Inflammatory macrophage (primary cell): ENCODE measurements at regions not wholly inside any gene's neighbourhood (a gene's known extent, or its start where the extent isn't known, plus 50 kb on each side); places are given as distances from the start of the nearest gene placed in this dataset.
"Not testable (repeated sequence)": the region's sequence is repeated elsewhere in the genome, so short reads cannot be mapped to it uniquely, and the experiment has no call there.

Experiments used
- DNase-seq, 2 donors: peaks; one replicate each; pipeline ENCODE4 v3.0.0-alpha.2; 2020 to 2022

DNA sequence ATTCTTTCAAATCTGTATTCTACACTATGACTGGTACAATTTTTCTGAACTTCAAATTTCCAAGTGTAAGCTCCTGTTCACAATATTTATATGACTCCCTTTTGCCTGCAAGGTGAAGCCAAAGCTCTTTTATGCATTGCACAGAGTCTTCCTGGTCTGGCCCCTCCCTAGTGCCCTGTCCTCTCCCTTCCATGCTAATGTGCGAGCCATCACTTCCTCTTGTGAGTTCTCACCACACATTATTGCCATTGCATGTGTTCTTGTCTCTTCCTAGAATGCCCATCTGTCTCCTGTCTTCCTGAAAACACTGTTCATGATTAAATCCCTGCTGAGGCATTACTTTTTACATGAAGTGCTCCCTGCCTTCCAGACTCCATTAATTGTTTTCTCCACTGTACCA is 169.9 kb downstream of the MC4R start:
- peak; percentile 13 to 19 for DNase-seq

DNA sequence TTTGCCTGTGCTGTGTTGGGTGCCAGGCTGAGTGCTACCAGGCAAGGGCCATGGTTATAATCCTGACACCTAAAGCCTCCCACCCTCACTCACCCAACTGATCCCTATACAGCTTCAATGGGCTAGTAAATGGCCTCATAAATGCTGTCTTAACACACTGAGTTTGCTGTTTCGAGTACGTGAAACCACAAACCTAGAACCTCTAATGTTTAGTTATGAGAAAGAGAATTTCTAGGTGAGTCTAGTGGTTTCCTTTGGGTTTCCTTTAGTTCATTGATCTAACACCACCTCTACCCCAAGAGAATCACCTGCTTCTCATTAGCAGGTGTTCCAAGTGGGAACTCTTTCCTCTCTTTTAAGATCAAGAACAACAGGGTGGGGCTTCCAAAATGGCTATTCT is 172.0 kb downstream of the MC4R start:
- no peak for DNase-seq

DNA sequence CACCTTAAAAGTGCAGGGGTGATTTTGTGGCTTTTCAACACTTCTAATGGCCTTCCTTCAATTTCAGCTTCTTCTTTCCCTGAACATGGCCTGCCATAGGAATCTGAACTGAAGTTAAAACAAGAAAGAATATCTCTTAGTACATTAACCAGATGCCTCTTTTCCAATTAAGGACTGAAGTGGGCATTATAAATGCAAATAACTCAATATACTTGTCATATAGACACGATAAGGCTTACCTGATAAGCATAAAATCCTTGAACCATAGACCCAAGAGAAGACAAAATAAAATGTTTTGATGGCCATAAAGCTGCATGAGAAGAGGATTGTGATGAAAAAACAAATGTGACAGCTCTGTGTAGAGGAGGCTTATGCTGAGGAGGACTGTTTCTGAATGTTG is 173.1 kb downstream of the MC4R start:
- DNase-seq = no peak

GRCh38 chr18:60197671-60198462 is 174.7 kb downstream of the MC4R start:
- DNase-seq = no peak

GRCh38 chr18:60196836-60197606 is 175.6 kb downstream of the MC4R start:
- DNase-seq = no peak

DNA sequence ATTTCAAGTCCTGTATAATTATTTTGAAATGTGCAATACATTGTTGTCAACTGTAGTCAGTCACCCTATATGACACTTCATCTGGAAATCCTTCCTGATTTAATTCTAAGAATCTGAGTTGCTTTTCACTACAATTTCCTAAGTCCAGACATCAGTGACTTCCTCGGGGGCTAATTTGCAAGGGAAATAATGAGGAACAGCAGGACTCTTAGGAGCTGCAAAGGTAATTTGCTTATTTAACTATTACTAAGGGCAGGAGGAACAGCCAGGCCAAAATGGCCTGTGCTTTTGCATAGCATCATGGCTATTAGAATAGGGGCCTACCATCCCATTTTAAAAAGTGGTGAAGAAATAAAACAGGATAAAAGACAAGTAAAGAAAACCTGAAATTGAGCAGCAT is 178.8 kb downstream of the MC4R start:
- no peak for DNase-seq

DNA sequence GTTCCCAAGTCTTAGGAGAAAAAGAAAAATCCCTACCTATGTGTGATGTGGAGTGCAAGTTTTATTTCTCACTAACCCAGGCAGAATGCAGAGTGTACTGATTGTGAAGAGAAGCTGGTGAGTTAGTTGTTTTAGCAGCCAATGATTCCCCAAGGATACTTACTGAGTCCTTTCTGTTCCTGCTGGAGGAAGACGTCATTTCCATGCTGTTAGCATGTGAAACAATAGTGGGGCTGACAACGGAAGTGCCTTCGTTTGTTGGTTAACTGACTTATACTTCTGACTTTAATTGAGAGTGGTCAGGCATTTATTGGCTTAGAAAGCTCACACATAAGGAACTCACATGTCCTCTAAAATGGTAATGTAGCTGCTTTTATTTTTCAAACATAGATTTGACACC is 180.6 kb downstream of the MC4R start:
- DNase-seq = no peak

GRCh38 chr18:60189856-60190255 is 182.7 kb downstream of the MC4R start:
- no peak for DNase-seq

DNA sequence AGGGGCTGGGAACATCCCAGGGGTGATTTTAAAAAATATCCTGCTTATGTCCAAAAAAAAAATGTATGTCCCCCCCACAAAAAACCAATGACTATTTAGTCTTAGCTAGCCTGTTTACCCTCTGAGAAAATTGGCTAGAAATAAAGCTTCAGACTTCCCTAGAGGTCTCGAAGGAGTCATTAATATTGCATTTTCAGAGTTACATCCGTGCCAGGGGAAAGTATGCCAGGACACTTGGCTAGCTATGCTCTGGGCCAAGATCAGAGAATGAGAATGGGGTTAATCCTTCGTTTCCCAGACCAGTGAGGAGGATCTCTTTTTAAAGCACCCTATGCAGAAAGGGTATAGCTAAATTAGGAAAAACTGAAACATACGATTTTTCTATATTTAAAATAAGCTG is 183.6 kb downstream of the MC4R start:
- no peak for DNase-seq

GRCh38 chr18:60182223-60182622 is 190.4 kb downstream of the MC4R start:
- no peak for DNase-seq

GRCh38 chr18:60180671-60181070 is 191.9 kb downstream of the MC4R start:
- no peak for DNase-seq

- not testable (repeated sequence) for DNase-seq
These were observed 194.4 kb downstream of the MC4R start for GRCh38 chr18:60178224-60178623.

DNA sequence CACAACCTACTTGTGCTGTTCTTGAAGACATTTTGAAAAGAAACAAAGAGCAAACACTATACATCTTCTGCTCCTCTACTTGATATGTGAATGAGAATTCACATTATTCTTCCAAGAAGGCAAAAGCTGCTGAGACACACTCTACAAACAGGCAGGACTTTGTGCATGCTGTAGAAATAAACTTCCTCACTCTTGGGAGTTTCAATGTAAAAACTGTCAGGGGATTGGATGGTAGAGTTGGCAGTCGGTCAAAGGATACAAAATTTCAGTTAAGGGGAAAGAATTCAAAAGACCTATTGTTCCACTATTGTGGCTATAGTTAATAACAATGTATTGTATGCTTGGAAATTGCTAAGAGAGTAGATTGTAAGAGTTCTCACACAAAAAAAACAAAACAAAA is 196.3 kb downstream of the MC4R start:
- DNase-seq = no peak

DNA sequence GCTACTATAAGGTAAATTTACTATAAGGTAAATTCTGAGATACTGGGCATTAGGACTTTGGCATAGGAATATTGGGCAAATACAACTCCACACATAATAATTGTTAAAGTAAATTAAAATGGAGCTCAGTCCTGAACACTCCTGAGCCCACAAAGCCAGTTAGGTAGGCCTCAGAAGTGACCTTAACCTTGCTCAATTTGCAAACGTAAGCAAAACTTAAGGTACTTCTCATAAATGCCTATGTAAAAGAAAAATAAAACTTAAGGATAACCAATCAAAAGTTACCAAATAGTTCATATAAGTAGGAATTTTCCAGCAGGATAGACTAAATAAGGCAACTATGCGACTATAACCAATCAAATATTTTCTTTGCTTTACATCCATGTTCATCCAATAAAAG is 197.7 kb downstream of the MC4R start:
- DNase-seq = no peak

GRCh38 chr18:60172030-60172429 is 200.5 kb downstream of the MC4R start:
- no peak for DNase-seq

DNA sequence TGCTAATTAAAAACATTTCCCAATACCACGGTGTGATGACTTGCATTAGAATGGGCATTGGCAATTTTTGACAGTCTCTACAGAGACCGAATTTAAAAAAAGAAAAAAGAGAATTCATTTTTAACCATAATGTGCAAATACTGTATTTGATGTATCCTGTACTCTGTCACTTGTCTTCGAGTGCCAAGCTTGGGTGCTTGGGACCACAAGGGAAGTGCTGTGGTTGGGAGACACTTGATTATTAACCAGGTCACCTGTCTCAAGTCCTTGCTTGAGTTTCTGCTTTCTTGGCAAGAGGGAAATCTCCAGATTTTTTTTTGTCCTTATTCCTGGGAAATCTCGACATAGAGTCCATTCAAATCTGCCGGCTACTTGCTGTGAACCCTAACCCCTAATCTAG is 209.0 kb downstream of the MC4R start:
- no peak for DNase-seq

DNA sequence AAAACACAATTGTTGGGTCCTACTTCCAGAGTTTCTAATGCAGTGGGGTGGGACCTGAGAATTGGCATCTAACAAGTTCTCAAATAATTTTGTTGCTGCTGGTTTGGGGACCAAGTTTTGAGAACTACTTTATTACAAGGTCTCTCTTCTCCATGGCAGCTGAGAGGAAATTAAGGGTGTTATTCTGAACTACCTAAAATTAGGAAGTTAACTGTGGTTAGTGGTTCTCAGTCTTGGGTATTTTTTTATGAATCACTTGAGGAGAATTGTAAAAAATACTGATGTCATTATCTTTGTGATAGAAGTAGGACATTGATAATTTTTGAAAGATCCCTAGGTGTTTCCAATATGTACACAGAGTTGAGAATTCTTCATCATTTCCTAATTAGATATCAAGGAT is 210.2 kb downstream of the MC4R start:
- no peak for DNase-seq

DNA sequence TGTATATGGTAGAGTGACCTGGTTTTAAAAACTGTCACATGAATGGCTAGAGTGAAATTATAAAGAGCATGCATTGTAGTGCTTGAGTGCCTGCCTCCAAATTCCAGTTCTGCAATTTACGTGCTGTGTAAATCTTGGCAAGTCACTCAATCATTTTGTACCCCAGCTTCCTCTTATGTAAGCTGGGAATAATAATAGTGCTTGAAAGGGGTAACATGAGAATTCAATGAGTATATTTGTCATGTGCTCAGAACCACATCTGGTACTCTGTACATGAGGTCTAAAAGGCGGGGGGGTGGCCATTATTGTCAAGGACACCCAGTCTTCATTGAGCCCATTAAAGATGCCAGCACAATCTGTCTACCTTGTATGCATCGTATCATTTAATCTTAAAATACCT is 214.8 kb downstream of the MC4R start:
- DNase-seq = no peak

DNA sequence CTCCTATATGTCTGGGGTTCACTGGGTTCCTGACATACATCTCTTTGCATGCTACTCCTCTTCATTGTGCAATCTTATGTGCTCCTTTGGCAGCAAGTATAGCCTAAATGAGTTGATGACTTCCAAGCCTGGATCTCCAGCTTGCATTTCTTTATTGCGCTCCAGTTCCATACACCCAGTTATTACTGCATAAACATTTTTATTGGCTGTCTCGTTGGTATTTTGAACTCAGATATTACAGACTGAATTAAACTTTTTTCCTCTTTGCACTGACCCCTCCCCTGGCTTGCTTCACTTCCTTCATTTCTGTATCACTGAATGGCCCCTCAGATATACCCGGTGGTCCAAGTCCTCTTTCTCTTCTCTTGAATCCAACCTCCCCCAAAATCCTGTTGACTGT is 219.2 kb downstream of the MC4R start:
- no peak for DNase-seq

DNA sequence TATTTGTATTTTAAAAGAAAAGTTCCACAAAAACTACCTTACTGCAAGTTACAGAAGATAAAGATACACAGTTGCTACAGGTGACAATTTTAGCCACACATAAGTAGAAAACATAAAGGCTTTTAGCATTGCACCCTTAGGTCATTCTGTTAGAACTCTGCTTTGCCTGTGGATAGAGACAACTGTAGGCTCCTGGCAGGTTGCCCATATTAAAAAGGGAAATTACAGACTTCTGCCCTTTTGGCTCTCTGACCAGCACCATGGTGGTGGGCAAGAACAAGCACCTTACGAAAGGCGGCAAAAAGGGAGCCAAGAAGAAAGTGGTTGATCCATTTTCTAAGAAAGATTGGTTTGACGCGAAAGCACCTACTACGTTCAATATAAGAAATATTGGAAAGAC is 223.3 kb downstream of the MC4R start:
- DNase-seq = no peak

DNA sequence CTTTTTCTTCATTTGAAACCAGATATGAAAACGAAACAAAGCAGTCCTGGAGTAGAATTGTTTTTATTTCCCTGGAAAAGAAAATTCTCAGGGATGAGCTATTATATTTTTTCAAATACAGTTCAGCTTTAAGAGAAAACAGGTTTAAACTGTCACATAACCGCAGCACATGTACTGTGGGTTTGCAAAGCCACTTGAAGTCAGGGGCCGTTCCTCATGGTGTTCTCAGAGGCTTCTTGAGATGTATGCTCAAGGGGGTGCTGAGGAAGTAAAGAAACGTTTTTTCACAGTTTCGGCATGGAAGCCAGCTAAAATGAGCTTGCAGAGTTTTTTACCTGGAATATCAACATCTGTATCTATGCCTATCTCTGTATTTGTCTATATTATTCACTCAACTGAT is 225.3 kb downstream of the MC4R start:
- DNase-seq = no peak

DNA sequence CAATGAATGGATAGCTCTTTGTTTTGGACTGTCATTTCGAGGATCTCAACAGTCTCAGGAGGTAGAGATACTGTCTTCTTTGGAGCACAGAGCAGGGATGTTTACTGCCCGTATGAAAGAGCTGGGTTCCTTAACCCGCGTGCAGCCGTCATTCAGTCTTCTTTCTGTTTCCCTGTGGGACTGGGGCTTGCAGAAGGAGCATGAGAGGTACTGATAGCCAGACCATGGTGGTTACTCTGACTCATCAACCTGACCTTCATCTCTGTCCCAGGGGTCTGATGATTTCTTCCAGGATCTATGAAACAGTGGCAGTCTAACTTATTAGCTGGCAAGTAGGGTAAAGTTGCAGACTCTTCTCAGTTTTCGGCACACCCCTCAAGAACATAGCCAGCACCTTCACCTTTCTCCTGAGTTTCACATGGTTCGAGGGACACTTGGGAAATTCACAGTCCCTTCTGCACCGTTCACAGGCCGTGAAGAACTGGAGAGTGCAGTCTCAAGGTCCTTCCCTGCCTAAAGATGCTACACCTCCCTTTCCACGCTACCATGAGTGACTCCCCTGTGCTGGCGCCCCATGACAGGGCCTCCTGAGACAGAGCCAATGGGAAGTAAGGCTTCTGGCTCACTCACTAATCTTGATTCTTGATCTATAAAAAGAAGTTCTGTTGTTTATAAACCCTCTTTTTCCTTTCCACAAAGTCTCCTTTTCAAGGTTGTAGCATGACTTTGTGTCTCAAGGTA is 226.2 kb downstream of the MC4R start:
- DNase-seq = no peak

- DNase-seq = no peak
These were observed 226.8 kb downstream of the MC4R start for GRCh38 chr18:60145776-60146175.

GRCh38 chr18:60134806-60135205 is 235.0 kb downstream of the PMAIP1 start:
- no peak for DNase-seq
